IPS-20b (cell line): ENCODE measurements at regions not wholly inside any gene's neighbourhood (a gene's known extent, or its start where the extent isn't known, plus 50 kb on each side); places are given as distances from the start of the nearest gene placed in this dataset.

Source experiments
- H3K27ac ChIP-seq: one replicate; pipeline ENCODE4 v1.5.1; 2013; ENCODE audit warnings: low read length
- H3K27me3 ChIP-seq: 2 replicates; pipeline ENCODE4 v1.6.1; 2013; ENCODE audit warnings: mild to moderate bottlenecking, low read length, inconsistent platforms; ENCODE audit not compliant: insufficient read depth
- H3K36me3 ChIP-seq: 2 replicates; pipeline ENCODE4 v1.6.1; 2013; ENCODE audit warnings: low read depth, mild to moderate bottlenecking, inconsistent platforms, low read length, moderate library complexity; ENCODE audit not compliant: insufficient read depth
- H3K4me1 ChIP-seq: 2 replicates; pipeline ENCODE4 v1.6.1; 2013; ENCODE audit warnings: mild to moderate bottlenecking, control low read depth, inconsistent platforms, low read length, moderate library complexity; ENCODE audit not compliant: insufficient read depth
- H3K4me3 ChIP-seq: 2 replicates; pipeline ENCODE4 v1.5.1; 2013; ENCODE audit warnings: mild to moderate bottlenecking, low read length, inconsistent platforms
- H3K9ac ChIP-seq: 2 replicates; pipeline ENCODE4 v1.6.1; 2013; ENCODE audit warnings: low read depth, mild to moderate bottlenecking, inconsistent platforms, low read length, moderate library complexity
- H3K9me3 ChIP-seq: 2 replicates; pipeline ENCODE4 v1.6.1; 2013; ENCODE audit warnings: mild to moderate bottlenecking, low read depth, low read length, inconsistent platforms; ENCODE audit not compliant: insufficient read depth

DNA sequence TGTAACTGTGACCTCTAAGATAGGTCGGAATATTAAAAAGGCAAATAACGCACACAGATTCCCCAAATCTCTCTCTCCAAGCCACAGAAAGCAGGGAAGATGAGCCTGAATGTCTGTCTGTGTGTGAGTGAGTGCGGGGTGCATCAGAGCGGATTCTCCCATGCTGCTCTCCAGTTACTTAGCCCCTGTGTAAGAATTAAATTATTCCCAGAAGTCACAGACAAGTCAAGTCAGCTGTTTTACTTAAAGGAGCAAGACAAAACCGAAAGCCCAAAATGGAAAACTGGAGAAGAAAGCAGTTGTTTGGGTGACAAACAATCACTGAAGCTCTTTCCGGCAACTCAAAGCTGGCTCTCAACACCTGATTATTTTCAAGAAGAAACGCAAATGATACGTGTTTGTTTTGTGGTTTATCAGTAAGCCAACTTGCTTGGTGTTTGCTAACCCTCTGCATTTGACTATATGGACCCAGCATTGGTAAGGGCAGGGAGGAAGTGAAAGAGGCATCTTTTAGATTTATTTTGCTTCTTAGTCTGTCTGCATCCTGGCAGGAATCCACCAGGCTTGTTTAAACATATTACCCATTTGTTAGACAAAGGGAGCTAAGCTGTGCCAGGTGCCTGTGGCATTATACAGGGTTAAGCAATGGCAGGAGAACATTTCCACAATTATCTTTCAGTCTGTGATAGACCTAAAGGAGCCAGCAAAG is 121.5 kb upstream of the CREB1 start:
- no peak overlapping the region for H3K4me3 ChIP-seq
- no peaks in the 10 kb centered on the region for H3K9me3 ChIP-seq
- no peak overlapping the region for H3K27ac ChIP-seq
- peak overlapping the region; percentile 52; the same call in 1 of the 2 replicates for H3K9ac ChIP-seq
- H3K36me3 ChIP-seq = no peaks in the 10 kb centered on the region
- H3K27me3 ChIP-seq = no peaks in the 10 kb centered on the region
- H3K4me1 ChIP-seq = peaks cover 38% of the 10 kb centered on the region

- no peaks in the 10 kb centered on the region for H3K36me3 ChIP-seq
- H3K27ac ChIP-seq = no peak overlapping the region
- peaks cover 38% of the 10 kb centered on the region for H3K4me1 ChIP-seq
- no peak overlapping the region for H3K4me3 ChIP-seq
- no peaks in the 10 kb centered on the region for H3K27me3 ChIP-seq
- no peaks in the 10 kb centered on the region for H3K9me3 ChIP-seq
- H3K9ac ChIP-seq = no peak overlapping the region
Observed at GRCh38 chr2:207409517-207409916, 120.2 kb upstream of the CREB1 start.

GRCh38 chr2:207412787-207413310 is 116.9 kb upstream of the CREB1 start:
- no peaks in the 10 kb centered on the region for H3K36me3 ChIP-seq
- no peak overlapping the region for H3K4me3 ChIP-seq
- no peaks in the 10 kb centered on the region for H3K27me3 ChIP-seq
- no peak overlapping the region for H3K9ac ChIP-seq
- no peaks in the 10 kb centered on the region for H3K9me3 ChIP-seq
- peaks cover 33% of the 10 kb centered on the region for H3K4me1 ChIP-seq
- no peak overlapping the region for H3K27ac ChIP-seq

- no peaks in the 10 kb centered on the region for H3K36me3 ChIP-seq
Observed at GRCh38 chr2:207413376-207413907, 116.3 kb upstream of the CREB1 start.

DNA sequence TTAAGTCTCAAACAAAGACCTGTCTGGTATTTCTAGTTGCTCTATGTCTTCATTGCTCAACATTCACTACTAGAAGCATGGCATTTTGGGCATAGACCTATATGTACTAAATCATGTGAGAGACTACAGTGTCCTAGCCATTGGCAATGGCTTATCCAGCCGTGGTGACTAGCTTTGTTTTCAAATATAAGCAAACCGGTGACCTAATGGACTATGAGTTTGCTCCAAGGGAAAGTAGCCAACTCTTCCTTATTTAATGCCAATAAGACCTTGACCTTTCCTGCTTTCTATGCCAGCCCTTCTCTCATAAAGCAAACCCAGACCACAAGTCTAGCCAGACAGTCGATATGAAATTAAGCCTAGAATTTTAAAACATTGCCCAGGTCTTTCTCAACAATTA is 113.7 kb upstream of the CREB1 start:
- Histone ChIP-seq H3K27me3 (no peaks in the 10 kb centered on the region), H3K9ac (no peak overlapping the region), H3K4me1 (peaks cover 8% of the 10 kb centered on the region; the same call in 1 of the 2 replicates), H3K4me3 (no peak overlapping the region), H3K27ac (no peak overlapping the region), H3K36me3 (no peaks in the 10 kb centered on the region), H3K9me3 (no peaks in the 10 kb centered on the region)

More at GRCh38 chr2:207413376-207413907, 116.3 kb upstream of the CREB1 start:
- H3K27ac ChIP-seq = no peak overlapping the region
- H3K9ac ChIP-seq = no peak overlapping the region
- no peaks in the 10 kb centered on the region for H3K27me3 ChIP-seq
- peaks cover 30% of the 10 kb centered on the region; the same call in 1 of the 2 replicates for H3K4me1 ChIP-seq
- no peaks in the 10 kb centered on the region for H3K9me3 ChIP-seq
- H3K4me3 ChIP-seq = no peak overlapping the region

DNA sequence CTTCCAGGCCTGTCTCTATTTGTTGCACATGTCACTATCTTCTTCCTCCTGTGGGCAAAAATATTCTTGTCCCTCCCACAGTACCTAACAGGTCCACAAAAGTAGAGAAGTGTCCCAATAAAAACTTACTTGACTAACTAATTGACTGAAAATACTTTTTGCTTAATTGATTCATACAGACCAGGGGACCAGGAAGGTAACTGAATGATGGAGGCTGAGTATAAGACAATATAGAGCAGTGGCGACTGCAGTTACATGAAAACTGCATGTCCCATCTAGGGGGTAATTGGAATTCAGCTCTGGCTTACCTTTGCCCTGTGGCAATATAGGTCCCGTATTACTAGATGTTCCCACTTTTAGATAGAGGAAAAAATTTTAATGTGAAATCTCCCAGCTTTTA is 112.9 kb upstream of the CREB1 start:
- H3K4me1 ChIP-seq = peaks cover 13% of the 10 kb centered on the region; the same call in 1 of the 2 replicates
- no peaks in the 10 kb centered on the region for H3K9me3 ChIP-seq
- H3K27ac ChIP-seq = no peak overlapping the region
- no peaks in the 10 kb centered on the region for H3K27me3 ChIP-seq
- no peaks in the 10 kb centered on the region for H3K36me3 ChIP-seq
- no peak overlapping the region for H3K9ac ChIP-seq
- no peak overlapping the region for H3K4me3 ChIP-seq

DNA sequence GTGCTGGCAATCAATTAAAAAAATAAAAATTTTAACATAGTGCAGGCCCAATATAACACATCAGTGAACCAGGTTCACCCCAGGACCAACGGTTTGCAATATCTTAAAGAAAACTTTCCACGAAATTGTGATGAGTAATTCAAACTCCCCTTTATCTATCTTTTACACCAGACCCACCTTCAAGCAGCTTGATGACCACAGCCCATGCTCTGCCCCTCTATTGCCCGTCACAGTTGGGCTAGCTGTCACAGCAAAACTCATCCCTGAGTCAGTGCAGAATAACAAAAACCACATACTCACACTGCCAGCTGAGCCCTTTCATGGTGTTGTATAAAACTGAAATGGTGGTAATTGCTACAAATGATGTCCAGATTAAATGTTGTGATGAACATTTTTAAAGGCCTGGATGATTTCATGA is 112.5 kb upstream of the CREB1 start:
- Histone ChIP-seq H3K27me3 (no peaks in the 10 kb centered on the region), H3K9me3 (no peaks in the 10 kb centered on the region), H3K36me3 (no peaks in the 10 kb centered on the region), H3K27ac (no peak overlapping the region), H3K4me1 (peaks cover 16% of the 10 kb centered on the region; the same call in 1 of the 2 replicates), H3K9ac (no peak overlapping the region), H3K4me3 (no peak overlapping the region)

DNA sequence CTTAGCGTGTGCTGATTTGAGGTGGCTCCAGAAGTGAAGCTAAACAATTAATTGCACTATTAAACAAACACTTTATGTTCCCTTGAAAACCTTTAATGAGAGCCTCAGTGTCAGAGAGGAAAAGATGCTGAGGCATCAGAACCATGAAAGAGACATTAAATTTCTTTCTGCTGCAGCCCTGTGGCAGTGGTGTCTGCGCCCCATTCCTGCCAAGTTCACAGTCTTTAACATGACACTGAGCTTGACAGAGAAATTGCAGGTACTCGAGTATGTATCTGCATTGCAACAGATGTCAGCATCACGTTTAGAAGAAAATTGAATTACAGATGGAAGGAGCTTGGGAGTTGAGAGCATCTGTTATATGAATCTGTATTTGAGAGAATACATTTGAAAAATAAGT is 111.3 kb upstream of the CREB1 start:
- Histone ChIP-seq H3K36me3 (no peaks in the 10 kb centered on the region), H3K9ac (no peak overlapping the region), H3K27ac (no peak overlapping the region), H3K9me3 (no peaks in the 10 kb centered on the region), H3K4me3 (no peak overlapping the region), H3K4me1 (peaks cover 12% of the 10 kb centered on the region; the same call in 1 of the 2 replicates), H3K27me3 (no peaks in the 10 kb centered on the region)

DNA sequence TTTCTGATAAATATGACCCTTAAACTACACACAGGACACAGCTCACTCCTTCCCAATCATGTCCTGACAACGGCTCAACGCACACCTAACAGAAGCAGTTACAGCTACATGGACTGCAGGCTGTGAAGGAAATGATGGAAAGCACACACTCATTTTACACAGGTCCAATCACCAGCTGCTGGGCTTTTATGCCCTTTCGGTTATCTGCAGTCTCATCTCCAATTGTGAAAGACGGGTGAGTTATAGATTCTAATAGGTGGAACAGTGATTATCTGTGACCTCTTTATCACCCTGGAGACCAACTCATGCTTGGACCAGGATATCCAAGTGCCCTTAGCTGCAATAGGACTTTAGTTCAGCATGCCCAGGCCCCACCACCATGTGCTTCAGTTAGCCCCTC is 110.4 kb upstream of the CREB1 start:
- no peaks in the 10 kb centered on the region for H3K9me3 ChIP-seq
- no peak overlapping the region for H3K9ac ChIP-seq
- H3K36me3 ChIP-seq = no peaks in the 10 kb centered on the region
- H3K27ac ChIP-seq = no peak overlapping the region
- no peaks in the 10 kb centered on the region for H3K27me3 ChIP-seq
- H3K4me1 ChIP-seq = peaks cover 12% of the 10 kb centered on the region; the same call in 1 of the 2 replicates
- H3K4me3 ChIP-seq = no peak overlapping the region

DNA sequence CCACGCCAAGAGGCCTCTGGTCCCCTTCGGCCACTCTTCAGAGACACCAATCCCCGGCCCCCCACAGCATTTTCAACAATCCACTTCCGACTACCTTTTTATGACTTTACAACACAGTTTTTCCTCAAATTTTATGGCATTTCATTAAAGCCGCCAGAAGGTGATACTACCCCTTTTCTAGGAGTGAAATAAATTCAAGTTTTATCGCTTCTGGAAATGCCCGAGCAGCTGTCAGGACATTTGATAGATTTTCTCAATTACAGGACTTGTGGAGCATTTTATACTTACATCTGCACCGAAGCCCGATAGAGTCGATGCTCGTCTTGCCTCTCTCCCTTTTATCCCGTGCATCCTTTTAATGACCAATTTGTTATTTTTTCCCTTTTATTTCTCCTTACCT is 108.1 kb upstream of the CREB1 start:
- Histone ChIP-seq H3K9me3 (no peaks in the 10 kb centered on the region), H3K27me3 (no peaks in the 10 kb centered on the region), H3K9ac (no peak overlapping the region), H3K36me3 (no peaks in the 10 kb centered on the region), H3K27ac (no peak overlapping the region), H3K4me3 (no peak overlapping the region), H3K4me1 (peaks cover 12% of the 10 kb centered on the region; the same call in 1 of the 2 replicates)

DNA sequence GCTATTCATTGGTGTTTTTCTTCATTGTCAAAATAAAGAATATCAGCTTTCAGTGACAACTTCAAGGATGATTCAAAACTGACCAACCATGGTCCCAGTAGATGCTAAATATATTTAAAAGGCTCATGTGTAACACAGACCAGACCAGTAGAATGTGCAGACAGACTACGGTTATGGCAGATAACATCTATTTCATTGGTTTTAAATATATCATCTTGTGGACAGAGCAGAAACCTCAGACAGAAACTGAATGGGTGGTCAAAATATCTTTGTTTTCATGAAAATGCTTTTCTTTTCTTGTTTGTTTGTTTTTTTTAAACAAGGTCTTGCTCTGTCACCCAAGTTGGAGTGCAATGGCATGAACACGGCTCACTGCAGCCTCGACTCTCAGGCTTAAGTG is 107.4 kb upstream of the CREB1 start:
- Histone ChIP-seq H3K36me3 (no peaks in the 10 kb centered on the region), H3K4me3 (no peak overlapping the region), H3K4me1 (peaks cover 12% of the 10 kb centered on the region; the same call in 1 of the 2 replicates), H3K9ac (no peak overlapping the region), H3K27ac (no peak overlapping the region), H3K9me3 (no peaks in the 10 kb centered on the region), H3K27me3 (no peaks in the 10 kb centered on the region)

DNA sequence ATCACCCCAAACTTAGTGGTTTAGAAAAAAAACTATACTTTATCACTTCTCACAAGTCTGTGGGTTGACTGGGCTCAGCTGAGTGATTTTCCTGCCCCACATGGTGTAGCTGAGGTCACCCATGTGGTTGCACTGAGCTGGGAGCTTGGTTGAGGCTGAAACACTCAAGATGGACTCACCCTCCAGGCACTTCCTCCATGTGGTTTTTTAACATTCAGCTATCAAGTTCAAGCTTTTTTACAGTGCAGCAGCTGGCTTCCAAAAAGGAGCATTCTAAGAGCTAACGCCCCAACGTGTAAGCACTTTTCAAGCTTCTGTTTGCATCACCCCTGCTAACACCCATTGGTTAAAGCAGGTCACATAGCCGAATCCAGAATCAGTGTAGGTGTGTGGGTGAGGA is 105.9 kb upstream of the CREB1 start:
- peaks cover 8% of the 10 kb centered on the region; the same call in 1 of the 2 replicates for H3K4me1 ChIP-seq
- no peak overlapping the region for H3K4me3 ChIP-seq
- H3K9ac ChIP-seq = no peak overlapping the region
- no peak overlapping the region for H3K27ac ChIP-seq
- no peaks in the 10 kb centered on the region for H3K9me3 ChIP-seq
- no peaks in the 10 kb centered on the region for H3K27me3 ChIP-seq
- no peaks in the 10 kb centered on the region for H3K36me3 ChIP-seq
